Uterus (tissue), 3 donors: ENCODE measurements at regions not wholly inside any gene's neighbourhood (a gene's known extent, or its start where the extent isn't known, plus 50 kb on each side); places are given as distances from the start of the nearest gene placed in this dataset.

Source experiments
- DNase-seq, 2 donors: peaks; one replicate each; pipeline ENCODE4 v3.0.0-alpha.2; 2019 to 2020
- H3K27ac ChIP-seq, 2 donors: fragments of 200-600 bp; sonication (generic); 1 replicate in 1 of 2; 2 replicates in 1 of 2; pipeline ENCODE4 v1.5.1; 2016 to 2018
- H3K27me3 ChIP-seq, 2 donors: fragments of 200-600 bp; sonication (generic); one replicate each; pipeline ENCODE4 v1.5.1; 2018 to 2019; ENCODE audit warnings: control low read depth in 1 of 2
- H3K36me3 ChIP-seq, 2 donors: fragments of 200-600 bp; sonication (generic); one replicate each; pipeline ENCODE4 v1.5.1; 2019; ENCODE audit warnings: control low read depth in 1 of 2
- H3K4me1 ChIP-seq, 2 donors: fragments of 200-600 bp; sonication (generic); one replicate each; pipeline ENCODE4 v1.5.1; 2018 to 2019; ENCODE audit warnings: control low read depth in 1 of 2
- H3K4me3 ChIP-seq, 2 donors: fragments of 200-600 bp; sonication (generic); 1 replicate in 1 of 2; 2 replicates in 1 of 2; pipeline ENCODE4 v1.5.1; 2018 to 2019; ENCODE audit warnings: mild to moderate bottlenecking in 1 of 2
- H3K9me3 ChIP-seq, 2 donors: fragments of 200-600 bp; sonication (generic); one replicate each; pipeline ENCODE4 v1.5.1; 2019; ENCODE audit warnings: control low read depth in 1 of 2
- POLR2A ChIP-seq, 2 donors: fragments of 450-650 bp; IDR thresholded peaks; one replicate each; pipeline ENCODE4 v1.6.1; 2016; ENCODE audit warnings: antibody characterized with exemption in 2 of 2, mild to moderate bottlenecking in 1 of 2, moderate library complexity in 1 of 2
- intact Hi-C: fragments of 100-400 bp; cut with DNase I; formaldehyde crosslinking; loops from one replicate; pipeline ENCODE4 v1.15.1; 2023; ENCODE audit warnings: low total_unique reads
- TF ChIP-seq, protein P1 (sequence below), 4 experiments: fragments of 200-600 bp in 2 of 4; fragments of 450-650 bp in 2 of 4; sonication (generic) in 2 of 4; IDR thresholded peaks; one replicate each; pipeline ENCODE4 v1.5.1; 2016 to 2019; ENCODE audit warnings: antibody characterized with exemption in 4 of 4, mild to moderate bottlenecking in 2 of 4, moderate library complexity in 1 of 4
- donor health status: DM: yes; HTN: yes; CAD: no.

DNA sequence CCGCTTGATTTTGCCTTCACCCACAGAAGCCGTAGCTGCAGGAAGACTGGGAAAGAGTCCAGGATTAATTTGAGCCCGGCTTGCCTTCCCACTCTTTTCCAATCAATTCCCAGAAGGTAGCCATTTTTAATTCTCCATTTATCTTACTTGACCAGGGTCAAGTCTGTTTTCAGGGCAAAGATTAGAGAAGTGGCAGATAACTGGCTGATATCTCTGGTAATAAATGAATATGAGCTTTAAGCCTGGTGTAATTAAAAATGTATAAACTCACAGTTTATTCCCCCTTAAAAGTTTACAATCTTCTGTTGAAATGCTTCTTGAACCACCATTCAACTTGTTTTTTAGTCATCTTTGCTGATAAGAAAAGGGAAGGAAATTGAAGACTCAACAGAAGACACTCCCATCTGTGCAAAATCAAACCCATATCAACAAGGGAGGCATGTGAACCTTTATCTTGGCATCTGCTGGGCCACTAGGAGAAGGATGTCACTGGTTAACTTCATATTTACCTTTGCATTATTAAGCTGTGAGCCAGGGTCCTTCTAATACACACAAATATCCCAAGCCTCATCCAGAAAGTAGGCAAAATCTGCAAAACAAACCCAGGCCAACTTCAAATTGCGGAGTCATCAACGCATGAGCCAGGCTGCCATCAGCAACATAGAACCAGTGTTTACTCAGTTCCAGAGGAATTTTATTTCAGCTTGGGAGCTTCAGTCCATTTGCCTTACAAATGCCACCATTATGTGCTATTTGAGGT is 314.6 kb upstream of the MAF start:
- no peak overlapping the region for H3K4me3 ChIP-seq
- no peak for TF ChIP-seq POLR2A (IDR thresholded peaks at IDR 0.05)
- TF ChIP-seq, protein P1, sequence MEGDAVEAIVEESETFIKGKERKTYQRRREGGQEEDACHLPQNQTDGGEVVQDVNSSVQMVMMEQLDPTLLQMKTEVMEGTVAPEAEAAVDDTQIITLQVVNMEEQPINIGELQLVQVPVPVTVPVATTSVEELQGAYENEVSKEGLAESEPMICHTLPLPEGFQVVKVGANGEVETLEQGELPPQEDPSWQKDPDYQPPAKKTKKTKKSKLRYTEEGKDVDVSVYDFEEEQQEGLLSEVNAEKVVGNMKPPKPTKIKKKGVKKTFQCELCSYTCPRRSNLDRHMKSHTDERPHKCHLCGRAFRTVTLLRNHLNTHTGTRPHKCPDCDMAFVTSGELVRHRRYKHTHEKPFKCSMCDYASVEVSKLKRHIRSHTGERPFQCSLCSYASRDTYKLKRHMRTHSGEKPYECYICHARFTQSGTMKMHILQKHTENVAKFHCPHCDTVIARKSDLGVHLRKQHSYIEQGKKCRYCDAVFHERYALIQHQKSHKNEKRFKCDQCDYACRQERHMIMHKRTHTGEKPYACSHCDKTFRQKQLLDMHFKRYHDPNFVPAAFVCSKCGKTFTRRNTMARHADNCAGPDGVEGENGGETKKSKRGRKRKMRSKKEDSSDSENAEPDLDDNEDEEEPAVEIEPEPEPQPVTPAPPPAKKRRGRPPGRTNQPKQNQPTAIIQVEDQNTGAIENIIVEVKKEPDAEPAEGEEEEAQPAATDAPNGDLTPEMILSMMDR (IDR thresholded peaks at IDR 0.05) = no peak
- no peak overlapping the region for H3K27ac ChIP-seq
- no peaks in the 10 kb centered on the region for H3K4me1 ChIP-seq
- no peaks in the 10 kb centered on the region for H3K27me3 ChIP-seq
- no peak for DNase-seq
- no peaks in the 10 kb centered on the region for H3K9me3 ChIP-seq
- intact Hi-C loops = no loop called here
- no peaks in the 10 kb centered on the region for H3K36me3 ChIP-seq

GRCh38 chr16:79912592-79913310 is 312.2 kb upstream of the MAF start:
- Histone ChIP-seq H3K9me3 (no peaks in the 10 kb centered on the region), H3K4me1 (no peaks in the 10 kb centered on the region), H3K36me3 (no peaks in the 10 kb centered on the region), H3K27me3 (no peaks in the 10 kb centered on the region), H3K27ac (no peak overlapping the region), H3K4me3 (no peak overlapping the region)
- DNase-seq = no peak
- TF ChIP-seq POLR2A (IDR thresholded peaks at IDR 0.05) = no peak
- TF ChIP-seq, protein P1 (IDR thresholded peaks at IDR 0.05) = no peak
- intact Hi-C loops = no loop called here

DNA sequence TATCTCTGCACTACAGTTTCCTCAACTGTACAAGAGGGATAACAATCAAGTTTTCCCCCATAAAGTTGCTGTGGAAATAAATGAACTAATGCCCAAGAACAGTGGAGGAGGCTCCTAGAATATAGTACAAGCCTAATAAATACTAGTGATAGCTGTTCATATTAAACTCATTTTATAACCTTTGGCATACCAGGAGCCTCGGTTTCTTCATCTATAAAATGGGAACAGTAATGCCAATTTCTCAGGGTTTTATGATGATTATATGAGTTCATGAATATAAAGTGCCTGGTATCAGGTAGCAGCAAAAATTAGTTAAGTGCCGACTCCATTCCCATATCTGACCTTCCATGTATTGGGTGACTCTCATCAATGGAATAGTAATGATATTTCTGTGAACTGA is 311.1 kb upstream of the MAF start:
- H3K27ac ChIP-seq = no peak overlapping the region
- no peaks in the 10 kb centered on the region for H3K36me3 ChIP-seq
- no peaks in the 10 kb centered on the region for H3K9me3 ChIP-seq
- DNase-seq = no peak
- no peaks in the 10 kb centered on the region for H3K4me1 ChIP-seq
- intact Hi-C loops = no loop called here
- no peak overlapping the region for H3K4me3 ChIP-seq
- no peak for TF ChIP-seq POLR2A (IDR thresholded peaks at IDR 0.05)
- TF ChIP-seq, protein P1 (IDR thresholded peaks at IDR 0.05) = no peak
- H3K27me3 ChIP-seq = no peaks in the 10 kb centered on the region

DNA sequence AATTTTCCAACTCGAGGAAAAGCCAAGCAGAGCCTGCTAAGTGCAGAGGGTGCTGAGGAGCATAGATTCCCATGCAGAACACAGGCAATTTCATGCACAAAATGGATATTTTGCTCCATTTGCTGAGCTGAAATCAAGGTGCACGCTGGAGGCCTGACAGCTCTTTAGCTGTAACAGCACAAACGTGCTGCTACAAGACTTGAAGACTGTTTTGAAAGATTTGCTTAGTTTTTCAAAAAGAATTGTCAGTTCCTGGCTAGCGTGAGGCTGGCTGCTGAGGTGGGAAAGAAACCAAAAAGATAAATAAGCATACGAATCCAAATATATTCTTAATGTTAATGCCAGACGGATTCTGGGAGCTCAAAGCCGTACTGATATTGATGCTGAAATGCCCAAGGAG is 309.0 kb upstream of the MAF start:
- H3K4me3 ChIP-seq = no peak overlapping the region
- DNase-seq = no peak
- intact Hi-C loops = no loop called here

GRCh38 chr16:79903471-79903870 is 302.9 kb upstream of the MAF start:
- no peaks in the 10 kb centered on the region for H3K9me3 ChIP-seq
- no peaks in the 10 kb centered on the region for H3K36me3 ChIP-seq
- no peak overlapping the region for H3K4me3 ChIP-seq
- no peaks in the 10 kb centered on the region for H3K27me3 ChIP-seq
- no peak for DNase-seq
- no peaks in the 10 kb centered on the region for H3K4me1 ChIP-seq
- intact Hi-C loops = no loop called here
- H3K27ac ChIP-seq = no peak overlapping the region
- TF ChIP-seq, protein P1 (IDR thresholded peaks at IDR 0.05) = no peak
- no peak for TF ChIP-seq POLR2A (IDR thresholded peaks at IDR 0.05)

More for the DNA sequence above, 309.0 kb upstream of the MAF start:
- TF ChIP-seq, protein P1 (IDR thresholded peaks at IDR 0.05) = no peak
- TF ChIP-seq POLR2A (IDR thresholded peaks at IDR 0.05) = no peak
- Histone ChIP-seq H3K27ac (peak overlapping the region in 1 of 2 donors; percentile 46), H3K36me3 (no peaks in the 10 kb centered on the region), H3K4me1 (no peaks in the 10 kb centered on the region), H3K27me3 (no peaks in the 10 kb centered on the region), H3K9me3 (no peaks in the 10 kb centered on the region)
